Ectodermal cell (in vitro differentiated cells): ENCODE measurements at regions not wholly inside any gene's neighbourhood (a gene's known extent, or its start where the extent isn't known, plus 50 kb on each side); places are given as distances from the start of the nearest gene placed in this dataset.

ENCODE experiments used
- H3K27ac ChIP-seq: 2 replicates; pipeline ENCODE4 v1.7.0; 2013; ENCODE audit warnings: mild to moderate bottlenecking, low read depth, low read length; ENCODE audit not compliant: insufficient read depth, poor library complexity, severe bottlenecking
- H3K27me3 ChIP-seq: 2 replicates; pipeline ENCODE4 v1.7.0; 2013; ENCODE audit warnings: mild to moderate bottlenecking, low read length; ENCODE audit not compliant: insufficient read depth, control insufficient read depth, poor library complexity, severe bottlenecking
- H3K36me3 ChIP-seq: one replicate; pipeline ENCODE4 v1.7.0; 2013; ENCODE audit warnings: low read length; ENCODE audit not compliant: control insufficient read depth, insufficient read depth
- H3K4me1 ChIP-seq: one replicate; pipeline ENCODE4 v1.7.0; 2013; ENCODE audit warnings: low read length; ENCODE audit not compliant: control insufficient read depth, insufficient read depth
- H3K4me3 ChIP-seq: 2 replicates; pipeline ENCODE4 v1.7.0; 2013; ENCODE audit warnings: low read depth, low read length, control low read depth; ENCODE audit not compliant: insufficient read depth
- H3K9me3 ChIP-seq: 2 replicates; pipeline ENCODE4 v1.7.0; 2013; ENCODE audit warnings: mild to moderate bottlenecking, low read length, moderate library complexity; ENCODE audit not compliant: control insufficient read depth
- WGBS, 2 experiments: methylation state at CpG; one replicate each; pipeline ENCODE4 v1.1.7; 2013; ENCODE audit warnings: missing lambda C conversion rate in 2 of 2; 5-methylcytosine and 5-hydroxymethylcytosine counted together

DNA sequence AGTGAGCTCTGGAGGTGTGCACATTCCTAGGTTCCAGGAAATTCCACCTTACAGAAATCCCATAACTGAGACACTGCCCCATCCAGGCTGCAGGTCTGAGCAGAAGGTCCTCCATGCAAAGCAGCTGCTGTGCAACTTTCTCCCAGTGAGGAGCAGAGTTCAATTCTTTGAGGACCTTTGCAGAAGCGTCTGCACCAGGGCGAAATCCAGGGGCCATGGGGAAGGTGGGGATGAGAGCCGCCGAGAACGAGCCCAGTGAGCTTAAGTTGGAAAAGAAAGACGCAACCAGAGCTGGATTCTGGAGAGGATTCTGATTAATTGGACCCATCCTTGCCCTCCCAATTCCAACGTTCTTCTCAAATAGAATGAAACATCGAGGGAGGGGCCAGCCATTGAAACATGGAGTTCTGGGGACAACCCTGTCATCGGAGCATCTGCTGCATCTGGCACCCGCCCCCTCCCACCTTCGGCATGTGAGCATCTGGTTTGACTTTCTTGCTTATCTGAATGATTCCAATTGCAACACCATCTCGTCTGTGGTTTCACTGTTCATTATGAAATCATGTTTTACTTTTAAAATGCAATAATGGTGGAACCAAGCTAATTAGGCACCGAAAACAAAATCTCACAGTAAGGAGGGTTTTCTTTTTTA, 190.6 kb upstream of the FOXF1 start:
- Histone ChIP-seq H3K36me3 (no peaks in the 10 kb centered on the region), H3K4me3 (no peak overlapping the region), H3K4me1 (no peaks in the 10 kb centered on the region), H3K27me3 (peaks cover 11% of the 10 kb centered on the region), H3K27ac (no peak overlapping the region), H3K9me3 (no peaks in the 10 kb centered on the region)
- 85 to 89% methylated on average over 13 of the region's 13 CpGs for WGBS, 2 experiments

DNA sequence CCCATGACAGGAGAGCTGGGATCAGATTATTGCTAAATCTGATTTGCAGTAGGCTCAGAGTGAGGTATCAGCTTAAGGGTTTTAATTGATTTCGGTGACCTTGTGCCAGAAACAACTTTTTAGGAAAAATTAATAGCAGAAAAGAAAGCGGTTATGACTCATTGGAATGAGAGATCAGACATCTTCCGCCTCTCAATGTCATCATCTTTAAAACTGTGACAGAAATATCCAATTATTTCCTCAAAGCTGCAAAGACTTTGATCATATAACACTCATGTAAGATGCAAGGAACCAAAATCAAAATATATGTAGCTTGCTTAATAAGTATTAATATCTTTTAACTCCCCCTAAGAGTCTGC, 190.1 kb upstream of the FOXF1 start:
- no peaks in the 10 kb centered on the region for H3K4me1 ChIP-seq
- WGBS, 2 experiments, result 90 to 99% methylated on average over 3 of the region's 3 CpGs
- no peaks in the 10 kb centered on the region for H3K9me3 ChIP-seq
- no peak overlapping the region for H3K4me3 ChIP-seq
- H3K27ac ChIP-seq, result no peak overlapping the region
- H3K36me3 ChIP-seq, result no peaks in the 10 kb centered on the region
- peaks cover 11% of the 10 kb centered on the region for H3K27me3 ChIP-seq

DNA sequence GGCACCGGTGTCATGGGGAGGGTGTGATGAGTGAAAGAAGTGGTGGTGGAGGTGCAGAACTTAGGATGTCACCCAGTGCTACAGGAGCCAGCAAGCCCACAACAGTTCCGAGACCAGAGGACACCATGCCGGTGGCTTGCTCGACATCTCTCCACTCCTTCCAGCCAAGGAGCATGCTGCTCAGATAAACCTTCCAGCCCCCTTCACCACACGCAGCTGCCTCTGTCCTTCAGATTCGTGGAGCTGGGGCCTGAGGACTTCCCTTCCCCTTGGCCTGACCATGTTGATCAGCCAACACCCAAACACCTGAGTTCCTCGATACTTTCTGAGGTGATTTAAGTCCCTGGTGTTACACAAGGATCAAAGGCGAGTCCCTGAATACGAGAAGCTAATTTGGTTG, 188.8 kb upstream of the FOXF1 start:
- H3K9me3 ChIP-seq, result no peaks in the 10 kb centered on the region
- H3K27me3 ChIP-seq, result peaks cover 5% of the 10 kb centered on the region
- H3K27ac ChIP-seq, result no peak overlapping the region
- H3K36me3 ChIP-seq, result no peaks in the 10 kb centered on the region
- H3K4me3 ChIP-seq, result no peak overlapping the region
- WGBS, 2 experiments, result 90 to 92% methylated on average over 9 of the region's 9 CpGs
- no peaks in the 10 kb centered on the region for H3K4me1 ChIP-seq

DNA sequence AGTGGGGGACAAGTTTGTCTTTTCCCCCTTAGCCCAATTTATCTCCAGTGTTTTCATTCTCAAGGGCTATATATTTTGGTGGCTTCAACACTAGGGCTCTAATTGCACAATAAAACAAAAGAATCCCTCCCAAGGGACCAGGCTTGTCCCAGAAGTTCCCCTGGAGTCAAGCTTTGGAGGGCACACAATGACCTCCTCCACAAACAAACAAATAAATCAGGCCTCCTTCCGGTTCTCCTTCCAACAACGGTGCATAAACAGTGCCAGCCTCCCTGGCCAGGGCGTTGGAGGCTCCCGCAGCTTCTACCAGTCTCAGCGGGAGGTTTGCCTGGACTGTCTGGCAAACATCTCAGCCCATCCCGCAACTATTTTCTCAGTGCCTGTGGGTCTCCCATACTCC, 188.0 kb upstream of the FOXF1 start:
- no peaks in the 10 kb centered on the region for H3K36me3 ChIP-seq
- H3K4me3 ChIP-seq, result no peak overlapping the region
- H3K9me3 ChIP-seq, result no peaks in the 10 kb centered on the region
- H3K27me3 ChIP-seq, result peaks cover 5% of the 10 kb centered on the region
- WGBS, 2 experiments, result 75 to 76% methylated on average over 6 of the region's 6 CpGs
- H3K27ac ChIP-seq, result no peak overlapping the region
- no peaks in the 10 kb centered on the region for H3K4me1 ChIP-seq

DNA sequence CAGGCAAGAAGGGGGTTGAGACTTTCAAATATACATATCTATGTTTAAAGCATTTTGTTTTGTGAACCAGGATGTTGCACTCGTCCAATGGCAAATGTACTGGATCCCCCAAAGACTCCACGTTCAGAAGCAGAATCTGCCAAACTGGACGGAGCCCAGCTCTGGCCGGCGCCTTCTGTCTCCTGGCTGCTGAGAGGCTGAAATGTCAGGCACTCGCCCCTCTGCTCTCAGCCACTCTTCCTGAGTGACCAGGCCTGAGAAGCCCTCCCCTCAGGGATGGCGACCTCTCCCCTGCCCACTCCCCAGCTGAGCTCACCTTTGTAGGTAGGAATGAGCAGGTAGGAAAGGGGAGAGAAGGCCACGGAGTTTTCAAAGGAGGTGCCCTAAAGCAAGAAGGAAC, 187.5 kb upstream of the FOXF1 start:
- H3K4me1 ChIP-seq, result no peaks in the 10 kb centered on the region
- H3K27me3 ChIP-seq, result peaks cover 5% of the 10 kb centered on the region
- no peaks in the 10 kb centered on the region for H3K36me3 ChIP-seq
- no peak overlapping the region for H3K27ac ChIP-seq
- no peak overlapping the region for H3K4me3 ChIP-seq
- no peaks in the 10 kb centered on the region for H3K9me3 ChIP-seq
- 87 to 89% methylated on average over 7 to 8 of the region's 8 CpGs for WGBS, 2 experiments

DNA sequence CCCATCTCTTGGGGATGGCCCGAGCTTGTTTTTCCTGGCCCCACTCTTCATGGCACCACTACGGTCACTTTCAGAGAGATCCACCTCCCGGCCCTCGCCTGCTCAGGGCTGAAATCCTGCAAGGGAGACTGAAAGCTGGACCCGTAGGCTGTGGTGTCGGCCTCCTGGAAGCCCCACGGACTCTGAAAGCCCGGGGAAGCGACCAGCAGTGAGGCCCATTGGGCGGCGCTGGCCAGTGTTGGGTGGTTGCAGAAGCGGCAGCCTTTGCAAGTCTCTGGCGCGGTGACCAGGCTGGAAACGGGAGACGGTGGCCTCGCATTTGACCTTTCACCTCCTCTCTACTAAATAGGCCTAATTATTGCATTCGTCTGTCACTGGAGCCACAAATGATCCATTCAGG, 186.0 kb upstream of the FOXF1 start:
- H3K4me3 ChIP-seq, result no peak overlapping the region
- H3K4me1 ChIP-seq, result no peaks in the 10 kb centered on the region
- no peaks in the 10 kb centered on the region for H3K36me3 ChIP-seq
- H3K27ac ChIP-seq, result no peak overlapping the region
- H3K9me3 ChIP-seq, result no peaks in the 10 kb centered on the region
- 94% methylated on average over 18 of the region's 18 CpGs for WGBS, 2 experiments
- H3K27me3 ChIP-seq, result peaks cover 5% of the 10 kb centered on the region

DNA sequence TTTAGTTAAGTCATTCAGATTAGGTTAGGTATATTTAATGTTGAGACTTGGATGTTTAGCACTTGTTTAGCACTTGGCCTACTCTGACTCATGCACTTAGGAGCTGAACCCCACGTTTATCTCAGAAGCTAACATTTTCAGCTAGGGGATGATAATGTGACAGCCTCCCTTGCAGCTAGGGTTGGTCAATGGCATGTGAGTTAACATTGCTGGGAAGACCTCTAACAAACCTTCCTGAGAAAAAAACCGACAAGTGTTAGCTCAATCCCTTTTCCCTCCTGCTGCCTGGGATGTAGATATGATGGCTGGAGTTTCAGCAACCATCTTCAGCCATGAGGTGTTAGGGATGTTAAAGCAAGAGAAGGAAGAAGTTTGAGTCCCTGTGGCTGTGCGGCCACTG, 185.0 kb upstream of the FOXF1 start:
- Histone ChIP-seq H3K4me1 (no peaks in the 10 kb centered on the region), H3K9me3 (no peaks in the 10 kb centered on the region), H3K4me3 (no peak overlapping the region), H3K27me3 (no peaks in the 10 kb centered on the region), H3K27ac (no peak overlapping the region), H3K36me3 (no peaks in the 10 kb centered on the region)
- WGBS, 2 experiments, result 82 to 89% methylated on average over 2 of the region's 3 CpGs

DNA sequence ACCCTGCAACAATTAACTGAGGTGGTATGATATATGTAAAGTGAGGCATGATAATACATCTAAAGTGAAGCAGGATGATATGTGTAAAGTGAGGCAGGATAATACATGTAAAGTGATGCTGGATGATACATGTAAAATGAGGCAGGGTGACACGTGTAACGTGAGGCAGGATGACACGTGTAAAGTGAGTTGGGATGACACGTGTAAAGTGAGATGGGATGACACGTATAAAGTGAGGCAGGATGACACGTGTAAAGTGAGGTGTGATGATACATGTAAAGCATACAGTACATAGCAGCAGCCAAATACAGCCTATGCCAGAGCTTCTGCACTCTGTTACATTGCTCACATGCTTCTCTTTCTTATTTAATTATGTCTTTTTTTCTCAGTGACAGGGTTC, 184.4 kb upstream of the FOXF1 start:
- no peaks in the 10 kb centered on the region for H3K4me1 ChIP-seq
- no peak overlapping the region for H3K4me3 ChIP-seq
- no peaks in the 10 kb centered on the region for H3K9me3 ChIP-seq
- peaks cover 1% of the 10 kb centered on the region for H3K27me3 ChIP-seq
- H3K27ac ChIP-seq, result no peak overlapping the region
- WGBS, 2 experiments, result 79 to 87% methylated on average over 6 of the region's 6 CpGs
- no peaks in the 10 kb centered on the region for H3K36me3 ChIP-seq

DNA sequence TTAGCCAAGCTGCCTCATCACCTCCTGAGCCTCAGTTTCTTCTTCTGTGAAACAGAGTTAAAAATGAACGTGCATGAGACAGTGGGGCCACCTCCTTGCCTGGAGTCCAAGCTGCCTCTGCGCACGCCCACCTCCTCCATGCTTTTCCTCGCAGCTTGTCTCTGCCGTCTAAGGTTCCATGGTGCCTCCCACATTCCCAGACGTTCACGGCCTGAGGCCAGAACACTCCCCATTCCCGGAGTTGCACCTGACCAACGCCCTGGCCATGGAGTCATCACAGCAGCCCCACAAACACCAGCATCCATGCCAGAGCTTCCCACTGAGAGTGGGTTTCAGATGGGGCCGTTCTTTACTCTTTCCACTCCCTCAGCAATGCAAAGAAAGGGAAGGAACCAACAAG, 183.0 kb upstream of the FOXF1 start:
- H3K4me1 ChIP-seq, result no peaks in the 10 kb centered on the region
- H3K27me3 ChIP-seq, result peaks cover 3% of the 10 kb centered on the region
- H3K27ac ChIP-seq, result no peak overlapping the region
- no peaks in the 10 kb centered on the region for H3K36me3 ChIP-seq
- H3K4me3 ChIP-seq, result no peak overlapping the region
- H3K9me3 ChIP-seq, result no peaks in the 10 kb centered on the region
- WGBS, 2 experiments, result 77 to 79% methylated on average over 10 of the region's 10 CpGs

DNA sequence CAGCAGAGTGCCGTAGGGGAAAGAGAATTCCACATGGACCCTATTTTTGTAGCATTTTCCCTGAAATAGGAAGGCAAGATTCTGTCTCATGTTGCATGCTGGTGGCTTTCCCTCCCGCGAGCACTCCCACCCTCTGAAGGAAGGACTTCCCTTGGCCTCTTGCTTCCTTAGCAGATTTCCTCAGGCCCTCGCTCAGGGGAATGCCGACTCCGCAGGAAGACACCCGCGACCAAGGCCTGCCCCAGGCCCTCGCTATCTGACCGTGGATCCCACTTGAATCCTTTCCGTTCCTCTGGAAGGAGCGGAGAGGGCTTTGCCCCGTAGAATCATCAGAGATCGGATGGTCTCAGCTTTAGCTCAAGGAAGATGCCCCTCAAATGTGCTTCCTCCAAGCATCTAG, 179.4 kb upstream of the FOXF1 start:
- 79 to 80% methylated on average over 14 of the region's 14 CpGs for WGBS, 2 experiments
- H3K27ac ChIP-seq, result no peak overlapping the region

DNA sequence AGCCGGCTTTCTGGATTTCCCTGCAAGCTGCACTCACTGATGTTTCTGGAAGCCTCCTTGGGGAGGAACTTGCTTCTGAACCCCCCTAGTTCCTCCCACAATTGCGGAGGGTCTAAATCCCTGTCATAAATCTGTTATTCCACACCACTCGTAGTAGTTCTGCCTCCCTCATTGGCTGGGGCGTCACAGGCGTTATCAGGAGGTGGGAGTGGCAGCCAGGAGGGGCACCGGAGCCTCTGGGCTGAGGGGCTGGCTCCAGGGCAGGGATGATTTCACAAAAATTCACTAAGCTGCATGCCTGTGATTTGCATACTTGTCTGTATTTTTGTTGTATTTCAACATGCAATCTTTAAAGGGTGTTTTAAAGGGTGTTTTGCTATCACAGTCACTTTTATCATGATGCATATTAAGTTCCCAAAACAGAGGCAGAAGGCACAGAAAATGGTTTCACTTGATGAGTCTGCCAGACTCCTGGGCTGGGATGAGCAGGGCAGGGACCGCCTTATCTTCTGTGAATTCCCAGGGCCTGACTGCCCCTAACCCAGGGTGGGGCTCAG, 176.2 kb upstream of the FOXF1 start:
- peaks cover 43% of the 10 kb centered on the region for H3K27me3 ChIP-seq
- no peak overlapping the region for H3K27ac ChIP-seq
- no peaks in the 10 kb centered on the region for H3K36me3 ChIP-seq
- H3K9me3 ChIP-seq, result no peaks in the 10 kb centered on the region
- H3K4me3 ChIP-seq, result no peak overlapping the region
- H3K4me1 ChIP-seq, result peaks cover 16% of the 10 kb centered on the region
- WGBS, 2 experiments, result 53 to 54% methylated on average over 7 of the region's 7 CpGs

More for the DNA sequence above, 179.4 kb upstream of the FOXF1 start:
- H3K27me3 ChIP-seq, result peaks cover 14% of the 10 kb centered on the region
- no peaks in the 10 kb centered on the region for H3K36me3 ChIP-seq
- no peak overlapping the region for H3K4me3 ChIP-seq
- H3K4me1 ChIP-seq, result peaks cover 16% of the 10 kb centered on the region
- H3K9me3 ChIP-seq, result no peaks in the 10 kb centered on the region
